Endothelial cell of umbilical vein (primary cell): ENCODE measurements at regions not wholly inside any gene's neighbourhood (a gene's known extent, or its start where the extent isn't known, plus 50 kb on each side); places are given as distances from the start of the nearest gene placed in this dataset.

Experiments
- BruUV-seq: library from RNA; stranded (reverse); fragments of 400-500 nt; replicated peaks from 2 replicates; lab custom pipeline; 2021; lab: Mats Ljungman, UMichigan
- CTCF ChIA-PET: fragments of 300-600, 350-600 bp; sonication (Branson Sonifier 250); formaldehyde crosslinking; loops from one replicate; lab custom pipeline; 2021; ENCODE audit warnings: antibody characterized with exemption, inconsistent platforms; lab: Charles Lee
- POLR2A ChIA-PET: fragments of 300-600, 350-600 bp; sonication (Branson Sonifier 250); formaldehyde crosslinking; loops from one replicate; lab custom pipeline; 2021; ENCODE audit warnings: antibody characterized with exemption, inconsistent platforms; lab: Charles Lee
- DNase-seq: peaks from one replicate; pipeline ENCODE4 v3.0.0-alpha.2; 2011; ENCODE audit warnings: low read depth, low spot score
- FAIRE-seq: peaks from 2 replicates; lab custom pipeline; 2011; peaks lifted over from hg19 to GRCh38; lab: Jason Lieb, UNC
- H2AFZ ChIP-seq: 2 replicates; pipeline ENCODE4 v1.6.0; 2012; ENCODE audit warnings: low read depth, low read length, control low read depth, inconsistent platforms
- H3K27ac ChIP-seq: 2 replicates; pipeline ENCODE4 v1.5.1; 2011; ENCODE audit warnings: low read depth, mild to moderate bottlenecking, control low read depth, low read length, moderate library complexity; ENCODE audit not compliant: insufficient read depth
- H3K27me3 ChIP-seq, 2 experiments: 2 replicates each; pipeline versions ENCODE4 v1.6.0 to v1.6.1; 2011; ENCODE audit warnings: low read length in 2 of 2, mixed read lengths in 1 of 2; ENCODE audit not compliant: control insufficient read depth in 2 of 2, insufficient read depth in 2 of 2
- H3K36me3 ChIP-seq, 2 experiments: 2 replicates in 1 of 2; 3 replicates in 1 of 2; pipeline ENCODE4 v1.5.1; 2011; ENCODE audit warnings: low read length in 2 of 2, mild to moderate bottlenecking in 1 of 2, moderate library complexity in 1 of 2; ENCODE audit not compliant: control insufficient read depth in 2 of 2, insufficient read depth in 2 of 2; ENCODE audit errors: extremely low read depth in 1 of 2
- H3K4me1 ChIP-seq: 3 replicates; pipeline ENCODE4 v1.5.1; 2011; ENCODE audit warnings: mild to moderate bottlenecking, low read length; ENCODE audit not compliant: control insufficient read depth, insufficient read depth; ENCODE audit errors: extremely low read depth
- H3K4me2 ChIP-seq: 2 replicates; pipeline ENCODE4 v1.6.1; 2011; ENCODE audit warnings: low read length, control low read depth, mixed read lengths; ENCODE audit not compliant: insufficient read depth
- H3K4me3 ChIP-seq, 3 experiments: fragments of 200-600 bp in 1 of 3; sonication (generic), shearing (Covaris generic) in 1 of 3; replicated peaks in 1 of 3; 2 replicates each; pipeline ENCODE4 v1.5.1; 2011 to 2016; ENCODE audit warnings: control low read depth in 3 of 3, low read length in 3 of 3, mild to moderate bottlenecking in 2 of 3, inconsistent platforms in 1 of 3, low read depth in 1 of 3, moderate library complexity in 1 of 3; ENCODE audit not compliant: insufficient read depth in 1 of 3
- H3K79me2 ChIP-seq: 2 replicates; pipeline ENCODE4 v1.6.0; 2012; ENCODE audit warnings: low read length, inconsistent platforms; ENCODE audit not compliant: control insufficient read depth, insufficient read depth
- H3K9ac ChIP-seq: replicated peaks from 2 replicates; pipeline ENCODE3; 2011; ENCODE audit warnings: low read length, control low read depth; ENCODE audit not compliant: insufficient read depth; ENCODE audit errors: extremely low read depth
- H3K9me1 ChIP-seq: replicated peaks from 3 replicates; pipeline ENCODE4 v1.6.0; 2011; ENCODE audit warnings: mild to moderate bottlenecking, low read length; ENCODE audit not compliant: control insufficient read depth, insufficient read depth; ENCODE audit errors: extremely low read depth
- H3K9me3 ChIP-seq: replicated peaks from 2 replicates; pipeline ENCODE4 v1.5.1; 2012; ENCODE audit warnings: low read length, inconsistent platforms; ENCODE audit not compliant: control insufficient read depth, insufficient read depth
- H4K20me1 ChIP-seq: replicated peaks from 2 replicates; pipeline ENCODE3; 2011; ENCODE audit warnings: mild to moderate bottlenecking, low read length; ENCODE audit not compliant: control insufficient read depth, insufficient read depth; ENCODE audit errors: extremely low read depth
- EZH2 ChIP-seq: IDR thresholded peaks from 2 replicates; pipeline ENCODE4 v1.6.1; 2012; ENCODE audit warnings: borderline replicate concordance, low read depth, mild to moderate bottlenecking, moderate library complexity, low read length, inconsistent platforms; ENCODE audit not compliant: severe bottlenecking
- FOS ChIP-seq: IDR thresholded peaks from 2 replicates; pipeline ENCODE4 v1.6.1; 2011; ENCODE audit warnings: mild to moderate bottlenecking, low read length, moderate library complexity, borderline replicate concordance; ENCODE audit not compliant: insufficient read depth
- GATA2 ChIP-seq: IDR thresholded peaks from 2 replicates; pipeline ENCODE4 v1.7.0; 2011; ENCODE audit warnings: low read depth, mild to moderate bottlenecking, moderate library complexity, mixed read lengths, low read length; ENCODE audit not compliant: insufficient read length, insufficient read depth
- JUN ChIP-seq: IDR thresholded peaks from 2 replicates; pipeline ENCODE4 v1.6.1; 2011; ENCODE audit warnings: borderline replicate concordance, low read depth; ENCODE audit not compliant: insufficient read length, insufficient read depth
- MYC ChIP-seq: IDR thresholded peaks from one replicate; pipeline ENCODE4 v1.6.1; 2011; ENCODE audit warnings: mild to moderate bottlenecking, low read depth, low read length
- POLR2A ChIP-seq: IDR thresholded peaks from 2 replicates; pipeline ENCODE4 v1.6.1; 2012; ENCODE audit warnings: low read depth, mild to moderate bottlenecking, control low read depth, low read length
- POLR2AphosphoS5 ChIP-seq: IDR thresholded peaks from 2 replicates; pipeline ENCODE4 v1.6.1; 2012; ENCODE audit warnings: low read depth, mild to moderate bottlenecking, control low read depth, low read length, moderate library complexity; ENCODE audit not compliant: insufficient read depth
- dilution Hi-C: fragments of 300-500 bp; cut with MboI; formaldehyde crosslinking; loops from one replicate; pipeline ENCODE4 v1.15.0; 2019; ENCODE audit warnings: low sequenced_read_pairs; ENCODE audit not compliant: extremely low pct_ligation_motif_present
- intact Hi-C: fragments of 100-400 bp; cut with micrococcal nuclease; formaldehyde crosslinking; loops from one replicate; pipeline ENCODE4 v1.10.0; 2022
- TF ChIP-seq, protein P1 (sequence below): IDR thresholded peaks from 2 replicates; pipeline ENCODE4 v1.6.1; 2011; ENCODE audit not compliant: insufficient read depth, insufficient read length
- TF ChIP-seq, protein P2 (sequence below), 2 donors: IDR thresholded peaks; 1 replicate in 1 of 2; 2 replicates in 1 of 2; pipeline ENCODE4 v1.5.1; 2011; ENCODE audit warnings: low read length in 2 of 2, mild to moderate bottlenecking in 2 of 2, moderate library complexity in 2 of 2, control low read depth in 1 of 2, inconsistent platforms in 1 of 2, low read depth in 1 of 2; ENCODE audit not compliant: insufficient read depth in 1 of 2; ENCODE audit errors: extremely low read depth in 1 of 2

DNA sequence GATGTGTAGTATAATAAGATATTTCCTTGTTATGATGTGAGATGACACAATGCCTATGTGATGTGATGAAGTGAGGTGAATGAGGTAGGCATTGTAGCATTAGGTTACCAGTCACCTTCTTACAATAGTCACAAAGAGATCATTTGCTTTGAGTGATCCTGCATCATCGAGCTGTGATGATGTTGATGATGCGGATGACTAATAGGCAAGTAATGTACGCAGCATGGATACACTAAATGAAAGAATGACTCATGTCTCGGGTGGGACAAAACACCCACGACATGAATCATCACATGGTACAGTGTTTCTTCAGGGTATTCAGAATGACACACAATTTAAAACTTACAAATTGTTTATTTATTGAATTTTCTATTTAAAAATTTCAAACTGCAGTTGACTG, 806.3 kb upstream of the GJE1 start:
- H3K9ac ChIP-seq: peak overlapping the region; percentile 74
- TF ChIP-seq POLR2AphosphoS5 (peak; percentile 67), FOS (peak; percentile 100), JUN (peak; percentile 100), POLR2A (no peak)
- TF ChIP-seq, protein P1, sequence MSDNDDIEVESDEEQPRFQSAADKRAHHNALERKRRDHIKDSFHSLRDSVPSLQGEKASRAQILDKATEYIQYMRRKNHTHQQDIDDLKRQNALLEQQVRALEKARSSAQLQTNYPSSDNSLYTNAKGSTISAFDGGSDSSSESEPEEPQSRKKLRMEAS: no peak

DNA sequence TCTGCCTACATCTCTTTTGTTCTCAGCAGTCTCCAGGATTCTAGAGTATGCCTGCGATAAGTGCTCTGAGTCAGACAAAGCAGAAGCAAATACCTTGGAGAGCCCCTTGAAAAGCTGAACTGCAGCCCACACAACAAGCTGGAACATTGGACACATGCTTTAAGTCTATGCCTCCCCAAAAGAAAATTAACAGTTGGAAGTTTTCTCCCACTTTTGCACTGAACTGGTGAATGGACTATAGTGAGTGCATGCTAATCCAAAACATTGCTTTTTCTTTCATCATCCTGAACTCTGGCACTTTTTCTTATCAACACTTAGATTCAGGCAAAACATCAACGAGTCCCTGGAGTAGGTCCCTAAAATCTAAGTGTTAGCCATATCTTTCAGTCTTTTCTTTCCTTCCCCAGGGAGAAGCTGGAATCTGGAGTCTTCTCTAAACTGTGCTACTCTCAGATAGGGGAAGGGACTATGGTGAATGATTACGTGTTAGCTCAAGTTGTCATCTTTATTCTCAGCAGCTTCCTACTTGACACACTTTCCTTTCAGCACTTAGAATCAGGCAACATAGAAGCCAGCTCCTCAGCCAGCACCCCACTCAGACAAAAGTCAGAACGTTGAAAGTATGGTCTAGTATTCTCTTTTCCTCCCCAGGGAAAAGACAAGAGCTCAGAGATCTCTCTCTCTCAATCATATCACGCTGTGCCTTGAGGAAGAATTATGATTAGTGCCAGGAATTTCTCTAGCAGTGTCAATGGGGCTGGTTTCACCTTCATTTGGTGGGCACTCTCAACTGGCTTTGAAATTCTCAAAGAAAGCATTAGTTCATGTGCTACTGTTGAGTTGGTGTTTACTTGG, 811.0 kb upstream of the GJE1 start:
- H3K79me2 ChIP-seq: no peaks in the 10 kb centered on the region
- H3K9me1 ChIP-seq: no peaks in the 10 kb centered on the region
- H3K27me3 ChIP-seq: no peaks in the 10 kb centered on the region
- CTCF ChIA-PET: interaction anchor here (1.3 kb wide), 1 partner anchor 39 kb away, joined by 3 read pairs; no protein-coding TSS in a partner anchor
- no peaks in the 10 kb centered on the region for H4K20me1 ChIP-seq
- no peaks in the 10 kb centered on the region for H3K36me3 ChIP-seq
- H3K4me3 ChIP-seq: no peak overlapping the region
- H3K27ac ChIP-seq: no peak overlapping the region
- H3K9ac ChIP-seq: no peak overlapping the region
- dilution Hi-C loops (no loop called here), intact Hi-C loops (loop anchor here (10.0 kb wide), 1 partner anchor 1947 kb away; the partner anchor contains the start of gene CITED2)
- H2AFZ ChIP-seq: peak overlapping the region; percentile 54
- H3K4me1 ChIP-seq: peaks cover under 1% of the 10 kb centered on the region
- DNase-seq: no peak
- TF ChIP-seq, protein P1: no peak
- TF ChIP-seq POLR2AphosphoS5 (no peak), POLR2A (no peak), EZH2 (no peak), MYC (no peak), JUN (no peak), GATA2 (no peak), FOS (no peak)
- TF ChIP-seq, protein P2, sequence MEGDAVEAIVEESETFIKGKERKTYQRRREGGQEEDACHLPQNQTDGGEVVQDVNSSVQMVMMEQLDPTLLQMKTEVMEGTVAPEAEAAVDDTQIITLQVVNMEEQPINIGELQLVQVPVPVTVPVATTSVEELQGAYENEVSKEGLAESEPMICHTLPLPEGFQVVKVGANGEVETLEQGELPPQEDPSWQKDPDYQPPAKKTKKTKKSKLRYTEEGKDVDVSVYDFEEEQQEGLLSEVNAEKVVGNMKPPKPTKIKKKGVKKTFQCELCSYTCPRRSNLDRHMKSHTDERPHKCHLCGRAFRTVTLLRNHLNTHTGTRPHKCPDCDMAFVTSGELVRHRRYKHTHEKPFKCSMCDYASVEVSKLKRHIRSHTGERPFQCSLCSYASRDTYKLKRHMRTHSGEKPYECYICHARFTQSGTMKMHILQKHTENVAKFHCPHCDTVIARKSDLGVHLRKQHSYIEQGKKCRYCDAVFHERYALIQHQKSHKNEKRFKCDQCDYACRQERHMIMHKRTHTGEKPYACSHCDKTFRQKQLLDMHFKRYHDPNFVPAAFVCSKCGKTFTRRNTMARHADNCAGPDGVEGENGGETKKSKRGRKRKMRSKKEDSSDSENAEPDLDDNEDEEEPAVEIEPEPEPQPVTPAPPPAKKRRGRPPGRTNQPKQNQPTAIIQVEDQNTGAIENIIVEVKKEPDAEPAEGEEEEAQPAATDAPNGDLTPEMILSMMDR (IDR thresholded peaks at IDR 0.05; ENCODE audit: extremely low read depth in 1 of 2, insufficient read depth in 1 of 2, low read depth in 1 of 2, low read length in 2 of 2): no peak
- POLR2A ChIA-PET: no interaction called here
- FAIRE-seq: no peak
- no peaks in the 10 kb centered on the region for H3K9me3 ChIP-seq
- BruUV-seq: no TSS peak
- no peak overlapping the region for H3K4me2 ChIP-seq

More for the DNA sequence above, 806.3 kb upstream of the GJE1 start:
- CTCF ChIA-PET: interaction anchor here (1.1 to 1.3 kb wide), 2 partner anchors 254 to 1957 kb away, joined by 3 to 5 read pairs; no protein-coding TSS in a partner anchor
- Histone ChIP-seq H3K27me3 (no peaks in the 10 kb centered on the region), H3K4me3 (peak overlapping the region in 2 of 3 experiments; percentile 3 to 34), H3K4me1 (peaks cover 4% of the 10 kb centered on the region), H3K79me2 (no peaks in the 10 kb centered on the region), H3K4me2 (peak overlapping the region; percentile 72), H2AFZ (no peak overlapping the region), H3K27ac (peak overlapping the region; percentile 82), H4K20me1 (no peaks in the 10 kb centered on the region), H3K9me3 (no peaks in the 10 kb centered on the region), H3K9me1 (no peaks in the 10 kb centered on the region), H3K36me3 (no peaks in the 10 kb centered on the region)
- FAIRE-seq (peak; percentile 75), DNase-seq (peak; percentile 94)
- dilution Hi-C loops: no loop called here
- no TSS peak for BruUV-seq
- POLR2A ChIA-PET: no interaction called here
- intact Hi-C loops: loop anchor here (1.0 to 10.0 kb wide), 3 partner anchors 126 to 1952 kb away; partner anchors contain the start of gene CITED2
